ENCODE measurements at regions not wholly inside any gene's neighbourhood (a gene's known extent, or its start where the extent isn't known, plus 50 kb on each side); places are given as distances from the start of the nearest gene placed in this dataset.

DNA sequence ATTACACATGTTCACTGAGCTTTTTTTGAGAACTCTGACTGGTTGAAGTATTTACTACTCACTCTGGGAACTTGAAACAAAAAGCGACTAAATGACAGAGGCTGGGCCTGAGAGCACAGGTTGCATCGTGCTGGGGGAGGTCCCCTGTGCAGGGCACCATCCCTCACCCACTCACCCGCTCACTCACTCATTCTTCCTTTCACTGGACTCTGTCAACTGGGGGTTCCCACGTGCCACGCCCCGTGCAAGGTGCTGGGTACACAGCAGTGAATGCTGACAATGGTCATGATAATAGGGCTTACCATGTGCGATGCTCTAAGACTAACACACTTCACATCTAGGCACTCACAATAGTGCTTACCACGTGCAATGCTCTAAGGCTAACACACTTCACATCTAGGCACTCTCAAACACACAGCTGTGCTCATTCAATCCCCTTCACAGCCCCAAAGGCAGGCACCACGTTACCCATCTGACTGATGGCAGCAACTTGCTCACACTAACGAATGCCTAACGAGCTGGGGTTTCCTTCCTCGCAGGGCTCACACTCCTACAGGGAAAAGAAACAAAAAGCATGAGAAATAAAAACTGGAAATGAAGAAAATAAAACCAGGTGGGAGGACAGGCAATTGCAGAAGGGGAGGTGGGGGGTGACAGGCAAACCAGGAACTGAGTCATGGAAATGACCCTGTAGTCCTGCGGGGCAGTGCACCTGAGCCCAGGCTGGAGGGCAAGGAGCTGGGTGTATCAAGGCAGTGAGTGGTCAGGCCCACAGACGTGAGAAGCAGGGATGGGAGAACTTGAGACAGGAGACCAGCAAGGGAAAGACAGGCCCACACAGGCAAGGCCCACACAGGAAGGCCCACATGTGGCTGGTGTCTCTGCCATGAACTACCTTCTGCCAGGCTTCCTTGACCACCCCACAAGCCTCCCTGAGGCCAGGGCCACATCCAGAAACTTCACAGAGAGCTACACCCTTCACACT lies 147.0 kb upstream of the FAM20C start:
- no peak for TF ChIP-seq GATA2 (IDR thresholded peaks at IDR 0.05; ENCODE audit: low read depth, low read length)
- no peak for TF ChIP-seq GATA3 (IDR thresholded peaks at IDR 0.05; ENCODE audit: low read depth, low read length)
